Activated T-cell treated with anti-CD3 and anti-CD28 coated beads, Interleukin-2, amount 50 U/mL, for 48 hours (primary cell): ENCODE measurements at regions not wholly inside any gene's neighbourhood (a gene's known extent, or its start where the extent isn't known, plus 50 kb on each side); places are given as distances from the start of the nearest gene placed in this dataset.
"Not testable (repeated sequence)": the region's sequence is repeated elsewhere in the genome, so short reads cannot be mapped to it uniquely, and the experiment has no call there.

Experiments used
- DNase-seq, 2 experiments: peaks; one replicate each; pipeline ENCODE4 v3.0.0-alpha.2; 2020

- DNase-seq = not testable (repeated sequence)
Observed at GRCh38 chr1:143838598-143838929, 133.2 kb downstream of the FAM72C start.

DNA sequence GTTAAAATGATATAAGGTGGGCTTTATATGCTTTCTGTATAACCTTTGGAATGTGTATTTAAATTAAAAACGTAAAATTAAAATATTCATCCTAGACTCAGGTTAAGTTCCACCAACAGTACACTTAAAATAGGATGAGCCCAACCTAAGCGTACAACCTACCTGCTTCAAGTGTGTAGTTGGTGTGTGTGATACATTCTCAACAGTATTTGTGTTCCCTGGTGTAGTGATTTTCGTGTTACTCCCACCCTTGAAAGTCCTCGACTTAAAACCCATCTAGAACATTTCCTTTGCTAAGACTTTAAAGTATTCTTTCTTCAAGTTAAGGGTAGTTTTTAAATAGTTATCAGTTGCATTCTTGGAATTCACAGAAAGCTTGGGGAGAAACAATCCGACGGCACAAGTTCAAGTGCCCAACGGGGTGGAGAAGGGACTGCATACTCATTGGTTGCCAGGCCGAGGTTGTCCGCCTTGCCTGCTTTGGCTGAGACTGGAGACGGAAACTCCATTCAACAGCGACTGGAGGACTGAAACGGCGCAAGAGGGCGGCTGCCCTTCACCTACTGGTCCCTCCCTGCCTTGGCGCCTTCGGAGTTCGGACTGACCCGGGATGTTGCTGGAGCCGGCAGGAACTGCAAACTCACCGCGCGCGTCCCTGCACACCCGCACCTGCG is 133.7 kb downstream of the FAM72C start:
- DNase-seq = not testable (repeated sequence)

- DNase-seq = not testable (repeated sequence)
Observed at GRCh38 chr1:143833376-143833775, 138.4 kb downstream of the FAM72C start.

GRCh38 chr1:143832379-143832716 is 139.4 kb downstream of the FAM72C start:
- not testable (repeated sequence) for DNase-seq

GRCh38 chr1:143831479-143832378 is 140.1 kb downstream of the FAM72C start:
- peak in 1 of 2 experiments; percentile 15 for DNase-seq

DNA sequence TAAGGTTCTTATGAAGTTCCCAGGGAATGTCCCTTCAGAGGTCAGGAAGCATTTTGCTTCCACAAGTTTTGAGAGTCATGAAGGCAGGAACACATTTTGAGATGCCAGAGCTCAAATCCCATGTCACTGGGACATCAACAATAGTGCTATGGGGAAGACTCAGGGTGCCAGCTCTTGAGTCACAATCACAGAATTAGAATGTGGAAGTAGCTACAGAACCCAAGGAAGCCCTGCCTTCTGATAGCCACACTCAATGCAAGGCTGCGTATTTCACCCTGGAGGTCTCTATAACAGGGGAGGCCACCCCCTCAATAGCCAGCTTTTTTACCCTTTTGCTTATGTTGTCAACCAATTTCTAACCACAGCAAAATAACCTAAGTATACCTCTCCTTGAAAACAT is 145.6 kb downstream of the FAM72C start:
- DNase-seq = not testable (repeated sequence)

GRCh38 chr1:143824266-143824665 is 147.5 kb downstream of the FAM72C start:
- not testable (repeated sequence) for DNase-seq

GRCh38 chr1:143820058-143820457 is 151.7 kb downstream of the FAM72C start:
- DNase-seq = not testable (repeated sequence)

DNA sequence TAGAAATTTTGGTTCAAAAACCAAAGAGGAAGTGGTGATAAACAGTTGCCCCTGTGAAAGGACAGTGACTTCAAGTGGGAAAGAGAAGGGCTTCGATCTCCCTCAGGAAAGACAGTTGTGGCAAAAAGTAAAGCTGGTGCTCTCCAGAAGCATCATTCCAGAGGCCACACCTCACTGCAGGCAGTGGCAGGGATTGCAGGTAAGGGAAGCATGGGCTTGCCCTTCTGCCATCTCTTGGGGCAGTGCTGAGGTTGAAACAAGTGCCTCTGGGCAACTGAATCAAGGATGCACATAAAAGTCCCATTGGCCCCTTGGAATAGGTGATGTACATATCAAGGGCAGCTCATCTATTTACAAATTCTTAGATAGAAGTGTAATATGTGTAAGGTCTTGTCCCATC is 155.4 kb downstream of the FAM72C start:
- not testable (repeated sequence) for DNase-seq

DNA sequence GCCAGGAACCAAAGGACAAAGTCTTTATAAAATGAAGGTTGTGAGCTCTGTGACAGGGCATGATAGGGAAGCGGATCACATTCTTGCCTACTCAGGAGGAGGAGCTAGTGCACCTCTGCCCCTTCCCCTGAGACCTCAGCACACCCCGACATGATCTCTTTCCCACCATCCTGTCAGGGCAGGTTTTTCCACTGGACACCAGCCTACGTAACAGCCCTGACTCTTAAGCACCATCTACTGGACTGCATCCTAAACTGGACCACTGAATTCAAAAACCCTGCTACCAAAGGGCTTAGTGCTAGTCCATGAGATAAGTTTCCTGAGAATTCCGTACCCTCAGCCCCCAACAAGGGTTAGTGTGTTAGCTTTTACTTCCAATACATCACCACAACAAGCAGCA is 166.4 kb downstream of the FAM72C start:
- not testable (repeated sequence) for DNase-seq

- DNase-seq = not testable (repeated sequence)
Observed at GRCh38 chr1:143804707-143805356, 167.0 kb downstream of the FAM72C start.

GRCh38 chr1:143803927-143804411 is 167.8 kb downstream of the FAM72C start:
- peak; percentile 65 for DNase-seq

- not testable (repeated sequence) for DNase-seq
Observed at GRCh38 chr1:143803095-143803494, 168.7 kb downstream of the FAM72C start.

- DNase-seq = not testable (repeated sequence)
Observed at GRCh38 chr1:143799568-143800187, 172.1 kb downstream of the FAM72C start.

GRCh38 chr1:143796369-143796768 is 175.4 kb downstream of the FAM72C start:
- DNase-seq = not testable (repeated sequence)

- not testable (repeated sequence) for DNase-seq
Observed at GRCh38 chr1:143792047-143792937, 179.5 kb downstream of the FAM72C start.

- not testable (repeated sequence) for DNase-seq
Observed at GRCh38 chr1:143786381-143786780, 185.4 kb downstream of the FAM72C start.

DNA sequence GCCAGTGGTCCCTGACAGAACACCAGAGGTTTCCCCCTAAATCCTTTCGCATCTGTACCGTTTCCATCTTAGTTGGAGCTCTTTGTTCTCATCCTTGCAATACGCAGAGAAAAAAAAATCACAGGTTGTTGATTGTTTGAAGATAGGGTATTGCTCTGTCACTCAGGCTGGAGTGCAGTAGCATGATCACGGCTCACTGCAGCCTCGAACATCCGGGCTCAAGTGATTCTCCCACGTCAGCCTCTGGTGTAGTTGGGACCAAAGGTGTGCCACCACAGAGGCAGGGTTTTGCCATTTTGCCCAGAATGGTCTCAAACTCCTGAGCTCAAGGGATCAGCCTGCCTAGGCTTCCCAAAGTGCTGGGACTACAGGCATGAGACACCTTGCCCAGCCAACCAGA is 185.9 kb downstream of the FAM72C start:
- not testable (repeated sequence) for DNase-seq

- not testable (repeated sequence) for DNase-seq
Observed at GRCh38 chr1:143784239-143784882, 187.4 kb downstream of the FAM72C start.

GRCh38 chr1:143778178-143778577 is 193.6 kb downstream of the FAM72C start:
- DNase-seq = not testable (repeated sequence)

DNA sequence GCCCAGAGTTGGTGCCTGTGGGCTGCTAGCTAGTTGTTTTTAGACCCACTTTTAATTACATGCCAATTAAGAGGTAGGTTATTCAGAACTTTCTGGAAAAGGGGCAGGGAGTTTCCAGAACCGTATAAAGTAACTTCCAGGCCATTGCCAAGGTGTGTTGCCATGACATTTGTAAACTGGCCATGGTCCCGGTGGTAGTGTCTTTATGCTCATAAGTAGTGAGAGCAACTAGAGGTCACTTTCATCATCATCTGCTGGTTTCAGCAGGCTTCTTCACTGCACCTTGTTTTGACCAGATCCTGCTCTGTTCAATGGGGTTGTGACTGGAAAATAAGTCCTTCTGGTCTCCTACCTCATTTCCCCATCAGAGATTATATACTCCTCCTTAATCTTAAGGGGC is 207.0 kb downstream of the FAM72C start:
- not testable (repeated sequence) for DNase-seq
